Heart left ventricle (tissue), 13 donors: ENCODE measurements at regions not wholly inside any gene's neighbourhood (a gene's known extent, or its start where the extent isn't known, plus 50 kb on each side); places are given as distances from the start of the nearest gene placed in this dataset.

Source experiments
- POLR2A ChIP-seq, 2 donors: fragments of 450-650 bp; IDR thresholded peaks; one replicate each; pipeline ENCODE4 v1.6.1; 2017; ENCODE audit warnings: antibody characterized with exemption in 2 of 2, mild to moderate bottlenecking in 2 of 2, moderate library complexity in 2 of 2
- TF ChIP-seq, protein P1 (sequence below), 12 donors: fragments of 200-600 bp; sonication (generic) in 4 of 12; IDR thresholded peaks; one replicate each; pipeline versions ENCODE4 v1.5.0 to v1.8.0; 2018 to 2022; ENCODE audit warnings: antibody characterized with exemption in 12 of 12, mild to moderate bottlenecking in 5 of 12
- donor health status: ischemic (EF 13 %, LVEDD 7.1; RV severe dilation, severe dysfunction).
- donor health status: DM: no; HTN: yes; CAD: no.
- donor health status: DM: no; HTN: no; CAD: no.
- donor health status: ischemic (EF 25% LVEDD 6.9; RV normal size, moderate dysfunction).
- donor health status: ischemic (EF 25% LVEDD 5.7; RV mildly dilated, moderate dysfunction).
- donor health status: ischemic (EF 35%, LVEDD 5.7; RV mildly dilated, moderate dysfunction).
- donor health status: nonischemic (EF 11% LVEDD 7.7; RV severe dilation, severe dysfunction).
- donor health status: DM: yes; HTN: yes; CAD: no.
- donor health status: PGD.
- donor health status: ischemic (EF 29% LVEDD 5.4; RV normal size, mild dysfunction).
- donor health status: nonischemic (EF 23%, LVEDD 6.1; RV moderate dilation, normal function).

- TF ChIP-seq, protein P1, sequence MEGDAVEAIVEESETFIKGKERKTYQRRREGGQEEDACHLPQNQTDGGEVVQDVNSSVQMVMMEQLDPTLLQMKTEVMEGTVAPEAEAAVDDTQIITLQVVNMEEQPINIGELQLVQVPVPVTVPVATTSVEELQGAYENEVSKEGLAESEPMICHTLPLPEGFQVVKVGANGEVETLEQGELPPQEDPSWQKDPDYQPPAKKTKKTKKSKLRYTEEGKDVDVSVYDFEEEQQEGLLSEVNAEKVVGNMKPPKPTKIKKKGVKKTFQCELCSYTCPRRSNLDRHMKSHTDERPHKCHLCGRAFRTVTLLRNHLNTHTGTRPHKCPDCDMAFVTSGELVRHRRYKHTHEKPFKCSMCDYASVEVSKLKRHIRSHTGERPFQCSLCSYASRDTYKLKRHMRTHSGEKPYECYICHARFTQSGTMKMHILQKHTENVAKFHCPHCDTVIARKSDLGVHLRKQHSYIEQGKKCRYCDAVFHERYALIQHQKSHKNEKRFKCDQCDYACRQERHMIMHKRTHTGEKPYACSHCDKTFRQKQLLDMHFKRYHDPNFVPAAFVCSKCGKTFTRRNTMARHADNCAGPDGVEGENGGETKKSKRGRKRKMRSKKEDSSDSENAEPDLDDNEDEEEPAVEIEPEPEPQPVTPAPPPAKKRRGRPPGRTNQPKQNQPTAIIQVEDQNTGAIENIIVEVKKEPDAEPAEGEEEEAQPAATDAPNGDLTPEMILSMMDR (IDR thresholded peaks at IDR 0.05) = no peak
- TF ChIP-seq POLR2A (IDR thresholded peaks at IDR 0.05) = no peak
These were observed 99.3 kb upstream of the SORCS3 start for GRCh38 chr10:104541820-104542219.
